ENCODE measurements at regions not wholly inside any gene's neighbourhood (a gene's known extent, or its start where the extent isn't known, plus 50 kb on each side); places are given as distances from the start of the nearest gene placed in this dataset.

- TF ChIP-seq, protein P1, sequence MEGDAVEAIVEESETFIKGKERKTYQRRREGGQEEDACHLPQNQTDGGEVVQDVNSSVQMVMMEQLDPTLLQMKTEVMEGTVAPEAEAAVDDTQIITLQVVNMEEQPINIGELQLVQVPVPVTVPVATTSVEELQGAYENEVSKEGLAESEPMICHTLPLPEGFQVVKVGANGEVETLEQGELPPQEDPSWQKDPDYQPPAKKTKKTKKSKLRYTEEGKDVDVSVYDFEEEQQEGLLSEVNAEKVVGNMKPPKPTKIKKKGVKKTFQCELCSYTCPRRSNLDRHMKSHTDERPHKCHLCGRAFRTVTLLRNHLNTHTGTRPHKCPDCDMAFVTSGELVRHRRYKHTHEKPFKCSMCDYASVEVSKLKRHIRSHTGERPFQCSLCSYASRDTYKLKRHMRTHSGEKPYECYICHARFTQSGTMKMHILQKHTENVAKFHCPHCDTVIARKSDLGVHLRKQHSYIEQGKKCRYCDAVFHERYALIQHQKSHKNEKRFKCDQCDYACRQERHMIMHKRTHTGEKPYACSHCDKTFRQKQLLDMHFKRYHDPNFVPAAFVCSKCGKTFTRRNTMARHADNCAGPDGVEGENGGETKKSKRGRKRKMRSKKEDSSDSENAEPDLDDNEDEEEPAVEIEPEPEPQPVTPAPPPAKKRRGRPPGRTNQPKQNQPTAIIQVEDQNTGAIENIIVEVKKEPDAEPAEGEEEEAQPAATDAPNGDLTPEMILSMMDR (IDR thresholded peaks at IDR 0.05) = no peak
- no peak for TF ChIP-seq POLR2A (IDR thresholded peaks at IDR 0.05)
Observed at GRCh38 chr15:59931646-59932261, 72.4 kb upstream of the FOXB1 start.

Measured in tibial nerve (tissue), 3 donors.